HCT116 (cell line): ENCODE measurements at regions not wholly inside any gene's neighbourhood (a gene's known extent, or its start where the extent isn't known, plus 50 kb on each side); places are given as distances from the start of the nearest gene placed in this dataset.
A peak's percentile ranks its signal among the peaks of the same experiment; 100 is the strongest.

Experiments
- ATAC-seq: fragments of 200-7000 bp; cut with Tn5 transposase; 2 replicates; pipeline ENCODE4 v1.9.1; 2020; ENCODE audit warnings: mild to moderate bottlenecking, moderate library complexity
- BruUV-seq: library from RNA; stranded (reverse); fragments of 400-500 nt; replicated peaks from 2 replicates; lab custom pipeline; 2021; lab: Mats Ljungman, UMichigan
- CTCF ChIA-PET: fragments of 300-600 bp; sonication (Branson Sonifier 250); formaldehyde crosslinking; loops from one replicate; lab custom pipeline; 2021; ENCODE audit warnings: antibody characterized with exemption; lab: Charles Lee
- POLR2A ChIA-PET: fragments of 300-600, 350-600 bp; sonication (Branson Sonifier 250); formaldehyde crosslinking; loops from one replicate; lab custom pipeline; 2021; ENCODE audit warnings: antibody characterized with exemption; lab: Charles Lee
- RAD21 ChIA-PET, 2 experiments: fragments of 300-600 bp; sonication (Branson Sonifier 250); formaldehyde crosslinking; loops; one replicate each; lab custom pipeline; 2023; ENCODE audit warnings: low total read pairs in 2 of 2; ENCODE audit not compliant: uncharacterized antibody in 2 of 2, unreplicated experiment in 2 of 2, low non-redundant PET in 1 of 2; lab: Charles Lee
- DNase-seq: peaks from one replicate; pipeline ENCODE4 v3.0.0-alpha.2; 2010; ENCODE audit warnings: low read depth, low spot score
- H2AFZ ChIP-seq: fragments of 200-600 bp; shearing (Covaris generic), sonication (generic); 2 replicates; pipeline ENCODE4 v1.6.1; 2017; ENCODE audit warnings: low read depth, mixed run types, mixed read lengths, antibody characterized with exemption, low read length; ENCODE audit not compliant: poor library complexity, severe bottlenecking
- H3K27ac ChIP-seq: 2 replicates; pipeline ENCODE4 v1.5.1; 2012; ENCODE audit warnings: low read depth, low read length
- H3K27me3 ChIP-seq: fragments of 200-600 bp; sonication (generic); 2 replicates; pipeline ENCODE4 v1.6.1; 2016; ENCODE audit warnings: mixed run types, low read length, mixed read lengths; ENCODE audit not compliant: insufficient read depth
- H3K36me3 ChIP-seq, 2 experiments: fragments of 200-500 bp in 1 of 2; fragments of 200-600 bp in 1 of 2; sonication (Bioruptor generic) in 1 of 2; sonication (generic) in 1 of 2; 2 replicates each; pipeline versions ENCODE4 v1.5.1 to v1.6.1; 2014 to 2016; ENCODE audit warnings: low read length in 2 of 2, inconsistent platforms in 1 of 2, mixed read lengths in 1 of 2, mixed run types in 1 of 2; ENCODE audit not compliant: insufficient read depth in 2 of 2, control insufficient read depth in 1 of 2
- H3K4me1 ChIP-seq, 2 experiments: fragments of 200-600 bp in 1 of 2; sonication (generic) in 1 of 2; 2 replicates each; pipeline versions ENCODE4 v1.5.1 to v1.6.1; 2012 to 2017; ENCODE audit warnings: low read length in 2 of 2, inconsistent platforms in 1 of 2, mild to moderate bottlenecking in 1 of 2, mixed read lengths in 1 of 2, mixed run types in 1 of 2, moderate library complexity in 1 of 2; ENCODE audit not compliant: insufficient read depth in 2 of 2, control insufficient read depth in 1 of 2
- H3K4me2 ChIP-seq: fragments of 200-600 bp; sonication (generic); 2 replicates; pipeline ENCODE4 v1.6.1; 2017; ENCODE audit warnings: mixed run types, low read length, mixed read lengths
- H3K4me3 ChIP-seq, 2 experiments: fragments of 200-600 bp in 1 of 2; sonication (generic) in 1 of 2; replicated peaks in 1 of 2; 2 replicates each; pipeline ENCODE4 v1.5.1; 2011 to 2016; ENCODE audit warnings: low read length in 2 of 2, control low read depth in 1 of 2, low read depth in 1 of 2, mild to moderate bottlenecking in 1 of 2, mixed read lengths in 1 of 2, mixed run types in 1 of 2
- H3K79me2 ChIP-seq: fragments of 200-600 bp; sonication (generic); 2 replicates; pipeline ENCODE4 v1.6.1; 2017; ENCODE audit warnings: mild to moderate bottlenecking, mixed run types, low read length, moderate library complexity, mixed read lengths; ENCODE audit not compliant: insufficient read depth
- H3K9ac ChIP-seq: fragments of 200-600 bp; sonication (generic); 2 replicates; pipeline ENCODE4 v1.6.1; 2016; ENCODE audit warnings: low read length, mixed read lengths
- H3K9me2 ChIP-seq: fragments of 200-600 bp; sonication (generic), shearing (Covaris generic); 2 replicates; pipeline ENCODE4 v1.6.1; 2017; ENCODE audit warnings: mixed run types, mild to moderate bottlenecking, moderate library complexity; ENCODE audit not compliant: insufficient read depth
- H3K9me3 ChIP-seq, 2 experiments: fragments of 200-500 bp in 1 of 2; fragments of 200-600 bp in 1 of 2; sonication (Bioruptor generic) in 1 of 2; sonication (generic) in 1 of 2; 2 replicates each; pipeline ENCODE4 v1.6.1; 2014 to 2017; ENCODE audit warnings: low read length in 2 of 2, mixed read lengths in 2 of 2, inconsistent platforms in 1 of 2, low read depth in 1 of 2, mild to moderate bottlenecking in 1 of 2, mixed run types in 1 of 2, moderate library complexity in 1 of 2; ENCODE audit not compliant: control insufficient read depth in 1 of 2, insufficient read depth in 1 of 2
- H4K20me1 ChIP-seq: fragments of 200-600 bp; sonication (generic), shearing (Covaris generic); 2 replicates; pipeline ENCODE4 v1.6.1; 2017; ENCODE audit warnings: mixed run types, mild to moderate bottlenecking, moderate library complexity; ENCODE audit not compliant: insufficient read depth
- ATF3 ChIP-seq: IDR thresholded peaks from 2 replicates; pipeline ENCODE4 v1.6.1; 2012
- CBX3 ChIP-seq: IDR thresholded peaks from 2 replicates; pipeline ENCODE4 v1.6.1; 2012; ENCODE audit warnings: low read depth
- CEBPB ChIP-seq: IDR thresholded peaks from 2 replicates; pipeline ENCODE4 v1.6.1; 2012; ENCODE audit warnings: low read depth
- EGR1 ChIP-seq: IDR thresholded peaks from 2 replicates; pipeline ENCODE4 v1.6.1; 2012; ENCODE audit warnings: low read depth
- EZH2 ChIP-seq: fragments of 200-600 bp; sonication (generic); IDR thresholded peaks from 2 replicates; pipeline ENCODE4 v1.6.1; 2017; ENCODE audit warnings: antibody characterized with exemption, mixed run types
- EZH2phosphoT487 ChIP-seq: fragments of 200-600 bp; IDR thresholded peaks from 2 replicates; pipeline ENCODE4 v1.6.1; 2018; ENCODE audit warnings: antibody characterized with exemption, borderline replicate concordance
- FOSL1 ChIP-seq: IDR thresholded peaks from 2 replicates; pipeline ENCODE4 v1.6.1; 2012; ENCODE audit warnings: low read depth
- JUND ChIP-seq: IDR thresholded peaks from 2 replicates; pipeline ENCODE4 v1.6.1; 2012
- POLR2A ChIP-seq: IDR thresholded peaks from 2 replicates; pipeline ENCODE4 v1.7.0; 2011; ENCODE audit warnings: borderline replicate concordance; ENCODE audit not compliant: insufficient read depth, insufficient read length; ENCODE audit errors: extremely low read depth
- POLR2AphosphoS5 ChIP-seq: IDR thresholded peaks from 2 replicates; pipeline ENCODE4 v1.6.1; 2011; ENCODE audit warnings: mild to moderate bottlenecking, low read depth, low read length, moderate library complexity
- RAD21 ChIP-seq: IDR thresholded peaks from 2 replicates; pipeline ENCODE4 v1.6.1; 2012; ENCODE audit warnings: low read depth, mild to moderate bottlenecking
- SIN3A ChIP-seq: IDR thresholded peaks from 2 replicates; pipeline ENCODE4 v1.6.1; 2012; ENCODE audit warnings: low read depth
- SRF ChIP-seq: IDR thresholded peaks from 2 replicates; pipeline ENCODE4 v1.6.1; 2012; ENCODE audit warnings: low read depth
- TCF7L2 ChIP-seq: IDR thresholded peaks from 2 replicates; pipeline ENCODE4 v1.7.0; 2011; ENCODE audit warnings: borderline replicate concordance, inconsistent platforms; ENCODE audit not compliant: insufficient read depth, insufficient read length; ENCODE audit errors: extremely low read depth
- YY1 ChIP-seq: IDR thresholded peaks from 2 replicates; pipeline ENCODE4 v1.6.1; 2011; ENCODE audit warnings: low read length, low read depth, moderate library complexity, mild to moderate bottlenecking; ENCODE audit not compliant: insufficient replicate concordance; ENCODE audit errors: extremely low read depth
- ZBTB33 ChIP-seq: IDR thresholded peaks from 2 replicates; pipeline ENCODE4 v1.6.1; 2011; ENCODE audit warnings: mild to moderate bottlenecking, low read length, moderate library complexity; ENCODE audit not compliant: insufficient replicate concordance; ENCODE audit errors: extremely low read depth
- intact Hi-C: fragments of 100-400 bp; cut with micrococcal nuclease; formaldehyde crosslinking; loops from 2 replicates; pipeline ENCODE4 v1.10.0; 2022
- TF ChIP-seq, protein P1 (sequence below): IDR thresholded peaks from 2 replicates; pipeline ENCODE4 v1.6.1; 2012; ENCODE audit warnings: low read depth
- TF ChIP-seq, protein P2 (sequence below): IDR thresholded peaks from 2 replicates; pipeline ENCODE4 v1.6.1; 2012

GRCh38 chr14:105602243-105602750 lies 75.9 kb downstream of the TMEM121 start (continued):
- TF ChIP-seq CBX3 (no peak), EZH2phosphoT487 (no peak), FOSL1 (no peak)

- CTCF ChIA-PET, result no interaction called here
- Histone ChIP-seq H3K4me1 (peaks cover 0 to 18% of the 10 kb centered on the region in 2 experiments; a peak in 3 of 4 replicates), H3K4me2 (peak overlapping the region; percentile 36), H4K20me1 (no peaks in the 10 kb centered on the region), H3K36me3 (no peaks in the 10 kb centered on the region), H3K9me3 (no peaks in the 10 kb centered on the region), H3K4me3 (no peak overlapping the region), H3K27me3 (no peaks in the 10 kb centered on the region), H3K27ac (no peak overlapping the region), H2AFZ (no peak overlapping the region), H3K9ac (no peak overlapping the region), H3K79me2 (no peaks in the 10 kb centered on the region), H3K9me2 (no peaks in the 10 kb centered on the region)
- DNase-seq (no peak), ATAC-seq (peak; percentile 53)
- RAD21 ChIA-PET, result interaction anchor here in 1 of 2 experiments (0.5 kb wide), 1 partner anchor 25 kb away, joined by 3 read pairs; no protein-coding TSS in a partner anchor
- BruUV-seq, result no TSS peak
- intact Hi-C loops, result no loop called here
- POLR2A ChIA-PET, result interaction anchor here (1.1 kb wide), 1 partner anchor 14 kb away, joined by 4 read pairs; no protein-coding TSS in a partner anchor
- TF ChIP-seq JUND (no peak), FOSL1 (no peak), ZBTB33 (no peak), SRF (no peak), SIN3A (no peak), POLR2A (no peak), RAD21 (no peak), CEBPB (no peak), ATF3 (no peak), POLR2AphosphoS5 (no peak), TCF7L2 (no peak), EZH2 (no peak), EGR1 (no peak), YY1 (no peak), CBX3 (no peak)
- TF ChIP-seq, protein P1, sequence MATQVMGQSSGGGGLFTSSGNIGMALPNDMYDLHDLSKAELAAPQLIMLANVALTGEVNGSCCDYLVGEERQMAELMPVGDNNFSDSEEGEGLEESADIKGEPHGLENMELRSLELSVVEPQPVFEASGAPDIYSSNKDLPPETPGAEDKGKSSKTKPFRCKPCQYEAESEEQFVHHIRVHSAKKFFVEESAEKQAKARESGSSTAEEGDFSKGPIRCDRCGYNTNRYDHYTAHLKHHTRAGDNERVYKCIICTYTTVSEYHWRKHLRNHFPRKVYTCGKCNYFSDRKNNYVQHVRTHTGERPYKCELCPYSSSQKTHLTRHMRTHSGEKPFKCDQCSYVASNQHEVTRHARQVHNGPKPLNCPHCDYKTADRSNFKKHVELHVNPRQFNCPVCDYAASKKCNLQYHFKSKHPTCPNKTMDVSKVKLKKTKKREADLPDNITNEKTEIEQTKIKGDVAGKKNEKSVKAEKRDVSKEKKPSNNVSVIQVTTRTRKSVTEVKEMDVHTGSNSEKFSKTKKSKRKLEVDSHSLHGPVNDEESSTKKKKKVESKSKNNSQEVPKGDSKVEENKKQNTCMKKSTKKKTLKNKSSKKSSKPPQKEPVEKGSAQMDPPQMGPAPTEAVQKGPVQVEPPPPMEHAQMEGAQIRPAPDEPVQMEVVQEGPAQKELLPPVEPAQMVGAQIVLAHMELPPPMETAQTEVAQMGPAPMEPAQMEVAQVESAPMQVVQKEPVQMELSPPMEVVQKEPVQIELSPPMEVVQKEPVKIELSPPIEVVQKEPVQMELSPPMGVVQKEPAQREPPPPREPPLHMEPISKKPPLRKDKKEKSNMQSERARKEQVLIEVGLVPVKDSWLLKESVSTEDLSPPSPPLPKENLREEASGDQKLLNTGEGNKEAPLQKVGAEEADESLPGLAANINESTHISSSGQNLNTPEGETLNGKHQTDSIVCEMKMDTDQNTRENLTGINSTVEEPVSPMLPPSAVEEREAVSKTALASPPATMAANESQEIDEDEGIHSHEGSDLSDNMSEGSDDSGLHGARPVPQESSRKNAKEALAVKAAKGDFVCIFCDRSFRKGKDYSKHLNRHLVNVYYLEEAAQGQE, result no peak
- TF ChIP-seq, protein P2, sequence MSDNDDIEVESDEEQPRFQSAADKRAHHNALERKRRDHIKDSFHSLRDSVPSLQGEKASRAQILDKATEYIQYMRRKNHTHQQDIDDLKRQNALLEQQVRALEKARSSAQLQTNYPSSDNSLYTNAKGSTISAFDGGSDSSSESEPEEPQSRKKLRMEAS, result no peak
Measured at GRCh38 chr14:105602799-105603793, 76.7 kb downstream of the TMEM121 start.
